Ovary (tissue), 3 donors: ENCODE measurements at regions not wholly inside any gene's neighbourhood (a gene's known extent, or its start where the extent isn't known, plus 50 kb on each side); places are given as distances from the start of the nearest gene placed in this dataset.

Experiments
- CTCF ChIP-seq, 3 donors: fragments of 450-650 bp in 2 of 3; fragments of 200-600 bp in 1 of 3; IDR thresholded peaks; one replicate each; pipeline versions ENCODE4 v1.5.1 to v1.8.0; 2016 to 2022; ENCODE audit warnings: antibody characterized with exemption in 3 of 3, mild to moderate bottlenecking in 1 of 3
- EP300 ChIP-seq: sonication (generic); formaldehyde crosslinking; IDR thresholded peaks from one replicate; pipeline ENCODE4 v1.6.1; 2017; ENCODE audit warnings: antibody characterized with exemption
- POLR2A ChIP-seq: fragments of 450-650 bp; IDR thresholded peaks from one replicate; pipeline ENCODE4 v1.6.1; 2017; ENCODE audit warnings: antibody characterized with exemption, mild to moderate bottlenecking, moderate library complexity
- donor health status: DM: no; HTN: no; CAD: no.

GRCh38 chr2:199591826-199592225, 134.1 kb upstream of the SATB2 start:
- no peak for TF ChIP-seq CTCF (IDR thresholded peaks at IDR 0.05)
- no peak for TF ChIP-seq POLR2A
- no peak for TF ChIP-seq EP300
